ENCODE measurements at regions not wholly inside any gene's neighbourhood (a gene's known extent, or its start where the extent isn't known, plus 50 kb on each side); places are given as distances from the start of the nearest gene placed in this dataset.

DNA sequence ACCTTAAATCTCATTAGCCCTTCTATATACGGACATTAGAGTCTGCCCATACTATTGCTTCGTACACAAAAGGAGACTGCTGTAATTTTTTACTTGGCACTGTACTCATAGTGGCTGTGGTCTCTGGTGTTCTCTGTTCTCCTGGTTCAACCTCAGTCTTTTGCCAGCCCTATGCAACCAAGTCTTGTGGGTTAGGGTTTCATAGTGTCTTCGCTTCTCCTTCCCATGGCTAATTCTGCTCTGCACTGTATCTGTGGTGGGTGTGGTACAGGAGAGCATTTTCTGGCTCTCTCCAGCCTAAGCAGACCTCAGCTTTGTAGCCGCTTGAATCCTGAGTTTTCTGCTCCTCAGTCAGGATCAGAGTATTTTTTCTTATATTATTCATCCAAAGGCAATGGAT lies 981.2 kb downstream of the SQOR start:
- TF ChIP-seq, protein P1, sequence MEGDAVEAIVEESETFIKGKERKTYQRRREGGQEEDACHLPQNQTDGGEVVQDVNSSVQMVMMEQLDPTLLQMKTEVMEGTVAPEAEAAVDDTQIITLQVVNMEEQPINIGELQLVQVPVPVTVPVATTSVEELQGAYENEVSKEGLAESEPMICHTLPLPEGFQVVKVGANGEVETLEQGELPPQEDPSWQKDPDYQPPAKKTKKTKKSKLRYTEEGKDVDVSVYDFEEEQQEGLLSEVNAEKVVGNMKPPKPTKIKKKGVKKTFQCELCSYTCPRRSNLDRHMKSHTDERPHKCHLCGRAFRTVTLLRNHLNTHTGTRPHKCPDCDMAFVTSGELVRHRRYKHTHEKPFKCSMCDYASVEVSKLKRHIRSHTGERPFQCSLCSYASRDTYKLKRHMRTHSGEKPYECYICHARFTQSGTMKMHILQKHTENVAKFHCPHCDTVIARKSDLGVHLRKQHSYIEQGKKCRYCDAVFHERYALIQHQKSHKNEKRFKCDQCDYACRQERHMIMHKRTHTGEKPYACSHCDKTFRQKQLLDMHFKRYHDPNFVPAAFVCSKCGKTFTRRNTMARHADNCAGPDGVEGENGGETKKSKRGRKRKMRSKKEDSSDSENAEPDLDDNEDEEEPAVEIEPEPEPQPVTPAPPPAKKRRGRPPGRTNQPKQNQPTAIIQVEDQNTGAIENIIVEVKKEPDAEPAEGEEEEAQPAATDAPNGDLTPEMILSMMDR (IDR thresholded peaks at IDR 0.05; ENCODE audit: low read depth, low read length, poor library complexity, severe bottlenecking) = no peak
- no peak for TF ChIP-seq EZH2phosphoT487 (IDR thresholded peaks at IDR 0.05; ENCODE audit: borderline replicate concordance, low read length)
